T47D (cell line): ENCODE measurements at regions not wholly inside any gene's neighbourhood (a gene's known extent, or its start where the extent isn't known, plus 50 kb on each side); places are given as distances from the start of the nearest gene placed in this dataset.

ENCODE experiments used
- DNase-seq, 2 experiments: peaks; one replicate each; pipeline versions ENCODE4 v3.0.0 to v3.0.0-alpha.2; 2011 to 2012; ENCODE audit warnings: low read depth in 1 of 2, low spot score in 1 of 2
- JUND ChIP-seq: IDR thresholded peaks from 2 replicates; pipeline ENCODE4 v1.6.1; 2012; ENCODE audit warnings: low read depth
- in situ Hi-C: cut with HindIII; loops from 2 replicates; pipeline ENCODE4 v1.10.0; 2016; ENCODE audit warnings: low sequenced_read_pairs, low pct_unique_long_range_greater_than_20kb

DNA sequence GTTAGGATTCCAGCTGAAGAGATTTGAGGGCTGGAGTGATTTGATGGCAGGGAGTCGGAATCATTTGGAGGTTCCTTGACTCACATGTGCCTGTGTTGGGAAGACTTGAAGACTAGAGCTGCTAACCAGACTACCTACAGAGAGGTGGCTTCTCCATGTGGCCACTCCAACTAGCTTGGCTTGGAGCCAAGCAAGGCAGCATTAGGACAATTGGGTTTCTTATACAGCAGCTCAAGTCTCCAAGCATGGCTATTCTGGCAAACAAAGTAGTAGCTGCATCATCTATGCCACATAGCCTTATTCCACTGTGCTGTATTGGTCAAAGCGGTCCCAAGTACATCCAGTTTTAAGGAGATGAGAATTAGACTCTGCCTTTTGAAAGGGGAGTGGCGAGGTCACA is 171.7 kb upstream of the SLC4A4 start:
- TF ChIP-seq JUND = no peak
- peak in 1 of 2 experiments; percentile 3 for DNase-seq
- in situ Hi-C loops = no loop called here

- in situ Hi-C loops = no loop called here
- DNase-seq = no peak
- no peak for TF ChIP-seq JUND
Measured at GRCh38 chr4:71171592-71171991, 167.2 kb upstream of the SLC4A4 start.

- in situ Hi-C loops = no loop called here
- DNase-seq = no peak
- no peak for TF ChIP-seq JUND
Measured at GRCh38 chr4:71181332-71181731, 157.5 kb upstream of the SLC4A4 start.

GRCh38 chr4:71184195-71184781 is 154.5 kb upstream of the SLC4A4 start:
- no peak for TF ChIP-seq JUND
- in situ Hi-C loops = no loop called here
- peak; percentile 69 to 85 for DNase-seq

DNA sequence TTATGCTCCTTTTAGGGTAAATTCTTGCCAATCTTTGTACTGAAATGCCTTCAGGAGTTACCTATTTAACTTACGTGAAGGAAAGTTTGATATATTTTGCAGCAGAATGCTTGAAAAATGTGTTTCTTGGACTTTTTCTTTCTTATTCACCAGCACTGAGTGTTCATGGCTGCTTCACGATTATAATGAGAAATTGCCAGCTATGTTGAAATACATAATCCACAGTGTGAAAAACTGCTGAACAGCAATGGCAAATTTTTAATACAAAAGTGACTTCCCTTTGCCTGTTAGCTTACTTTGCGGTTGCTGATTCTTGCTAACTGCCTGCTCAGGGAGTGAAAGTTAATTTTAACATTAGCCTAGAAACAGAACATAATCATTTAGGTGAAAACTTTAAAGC is 153.8 kb upstream of the SLC4A4 start:
- in situ Hi-C loops = no loop called here
- DNase-seq = no peak
- no peak for TF ChIP-seq JUND

DNA sequence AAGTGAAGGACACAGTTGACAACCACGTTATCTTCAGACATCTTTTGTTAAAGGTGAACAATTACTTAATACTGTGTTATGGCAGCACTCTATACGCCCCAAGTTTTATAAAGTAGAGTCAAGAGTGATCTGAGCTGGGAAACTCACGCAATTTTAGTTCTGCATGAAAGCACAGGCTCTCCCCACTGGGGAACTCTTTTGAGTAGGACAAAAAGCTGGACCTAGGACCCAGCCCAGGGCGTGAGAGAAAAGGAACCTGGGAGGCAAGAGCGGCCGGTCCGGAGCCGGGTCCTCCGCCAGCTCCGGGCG is 152.6 kb upstream of the SLC4A4 start:
- in situ Hi-C loops = no loop called here
- DNase-seq = no peak
- TF ChIP-seq JUND = no peak

GRCh38 chr4:71186566-71187403 is 152.0 kb upstream of the SLC4A4 start:
- no peak for TF ChIP-seq JUND
- in situ Hi-C loops = no loop called here
- no peak for DNase-seq

DNA sequence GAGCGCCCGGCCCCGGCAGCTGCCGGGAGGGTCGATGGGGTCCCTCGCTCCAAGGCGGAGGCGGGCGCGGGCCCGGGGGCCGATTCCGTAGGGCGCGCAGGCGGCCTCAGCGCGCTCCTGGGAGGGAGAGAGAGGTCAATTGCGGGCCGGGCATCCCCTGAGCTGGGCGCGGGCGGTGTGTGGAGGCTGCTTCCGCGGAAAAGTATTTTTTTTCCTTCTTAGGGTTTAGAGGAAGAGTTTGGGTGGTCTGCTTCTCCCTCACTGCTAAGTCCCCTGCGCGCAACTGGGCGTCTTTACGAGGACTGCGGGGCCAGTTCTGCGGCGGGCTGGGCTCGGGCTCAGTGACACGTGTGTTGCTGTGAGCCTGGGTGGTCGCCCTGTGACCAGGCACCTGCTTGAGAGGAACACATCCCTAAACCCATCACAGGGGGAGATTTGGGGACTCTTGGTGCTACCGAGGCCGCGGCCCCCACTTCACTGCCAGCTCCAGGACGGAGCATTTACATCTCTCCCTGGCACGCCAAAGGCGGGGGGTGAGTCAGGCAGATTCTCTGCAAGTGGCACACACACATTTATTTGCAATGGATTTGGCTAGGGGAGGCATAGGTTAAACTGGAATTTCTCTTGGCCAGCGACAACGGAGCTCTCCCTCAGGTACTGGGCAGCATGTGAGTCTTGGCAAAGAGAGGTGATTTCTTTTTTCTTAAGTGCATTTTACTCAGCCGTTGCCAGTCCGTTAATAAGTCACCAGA is 151.2 kb upstream of the SLC4A4 start:
- no peak for DNase-seq
- TF ChIP-seq JUND = no peak
- in situ Hi-C loops = no loop called here

- no peak for DNase-seq
- in situ Hi-C loops = no loop called here
- no peak for TF ChIP-seq JUND
Measured at GRCh38 chr4:71188156-71188640, 150.6 kb upstream of the SLC4A4 start.

- in situ Hi-C loops = no loop called here
Measured at GRCh38 chr4:71188951-71189350, 149.9 kb upstream of the SLC4A4 start.

DNA sequence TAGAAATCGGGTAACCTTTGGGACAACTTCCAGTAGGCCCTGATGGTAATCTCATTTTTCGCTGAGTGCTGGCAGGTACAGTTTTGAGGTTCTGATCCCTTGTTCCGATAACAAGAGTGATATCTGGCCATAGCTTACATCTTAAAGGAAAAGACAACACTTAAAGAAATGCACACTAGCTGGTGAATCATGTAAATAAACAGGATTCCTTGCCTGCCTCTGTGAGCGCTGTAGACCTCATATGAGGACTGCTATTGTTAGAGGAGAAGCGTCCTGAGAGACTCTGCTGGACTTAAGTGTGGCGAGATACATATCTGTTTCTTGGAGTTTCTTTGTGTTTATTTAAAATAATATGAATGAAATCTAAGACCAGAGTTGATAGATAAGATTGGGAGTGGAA is 149.3 kb upstream of the SLC4A4 start:
- in situ Hi-C loops = no loop called here
- no peak for DNase-seq
- TF ChIP-seq JUND = no peak

More at GRCh38 chr4:71188951-71189350, 149.9 kb upstream of the SLC4A4 start:
- no peak for TF ChIP-seq JUND
- DNase-seq = no peak

- in situ Hi-C loops = no loop called here
- TF ChIP-seq JUND = no peak
- no peak for DNase-seq
Measured at GRCh38 chr4:71194454-71194853, 144.4 kb upstream of the SLC4A4 start.

- no peak for DNase-seq
- in situ Hi-C loops = no loop called here
Measured at GRCh38 chr4:71195924-71196323, 142.9 kb upstream of the SLC4A4 start.

More at GRCh38 chr4:71195924-71196323, 142.9 kb upstream of the SLC4A4 start:
- TF ChIP-seq JUND = no peak
